Calu3 (cell line): ENCODE measurements at regions not wholly inside any gene's neighbourhood (a gene's known extent, or its start where the extent isn't known, plus 50 kb on each side); places are given as distances from the start of the nearest gene placed in this dataset.
"Not testable (repeated sequence)": the region's sequence is repeated elsewhere in the genome, so short reads cannot be mapped to it uniquely, and the experiment has no call there.

Experiments used
- BruUV-seq: library from RNA; stranded (reverse); fragments of 400-500 nt; replicated peaks from 2 replicates; lab custom pipeline; 2021; lab: Mats Ljungman, UMichigan
- CTCF ChIA-PET: fragments of 300-600 bp; sonication (Branson Sonifier 250); formaldehyde crosslinking; loops from one replicate; lab custom pipeline; 2022; ENCODE audit warnings: antibody characterized with exemption; lab: Charles Lee
- DNase-seq: peaks from one replicate; pipeline ENCODE4 v3.0.0; 2022
- H3K27ac Mint-ChIP-seq: one replicate; pipeline ENCODE4 v1.8.0; 2022; ENCODE audit warnings: mixed read lengths; ENCODE audit not compliant: unreplicated experiment
- H3K27me3 Mint-ChIP-seq: one replicate; pipeline ENCODE4 v1.8.0; 2022; ENCODE audit warnings: mixed read lengths; ENCODE audit not compliant: unreplicated experiment
- H3K36me3 Mint-ChIP-seq: one replicate; pipeline ENCODE4 v1.8.0; 2022; ENCODE audit warnings: mild to moderate bottlenecking, moderate library complexity, mixed read lengths; ENCODE audit not compliant: insufficient read depth, unreplicated experiment
- H3K4me1 Mint-ChIP-seq: one replicate; pipeline ENCODE4 v1.8.0; 2022; ENCODE audit warnings: mild to moderate bottlenecking, low read depth, mixed read lengths; ENCODE audit not compliant: unreplicated experiment
- H3K4me3 Mint-ChIP-seq: one replicate; pipeline ENCODE4 v1.8.0; 2022; ENCODE audit warnings: mild to moderate bottlenecking, low read depth, moderate library complexity, mixed read lengths; ENCODE audit not compliant: unreplicated experiment
- H3K9me3 Mint-ChIP-seq: one replicate; pipeline ENCODE4 v1.8.0; 2022; ENCODE audit warnings: low read depth, mixed read lengths; ENCODE audit not compliant: unreplicated experiment
- intact Hi-C: fragments of 100-400 bp; cut with micrococcal nuclease; formaldehyde crosslinking; loops from one replicate; pipeline ENCODE4 v1.10.0; 2022; ENCODE audit not compliant: unreplicated experiment
- TF ChIP-seq, protein P1 (sequence below): fragments of 200-600 bp; IDR thresholded peaks from one replicate; pipeline ENCODE4 v1.8.0; 2022; ENCODE audit warnings: antibody characterized with exemption; ENCODE audit not compliant: unreplicated experiment

DNA sequence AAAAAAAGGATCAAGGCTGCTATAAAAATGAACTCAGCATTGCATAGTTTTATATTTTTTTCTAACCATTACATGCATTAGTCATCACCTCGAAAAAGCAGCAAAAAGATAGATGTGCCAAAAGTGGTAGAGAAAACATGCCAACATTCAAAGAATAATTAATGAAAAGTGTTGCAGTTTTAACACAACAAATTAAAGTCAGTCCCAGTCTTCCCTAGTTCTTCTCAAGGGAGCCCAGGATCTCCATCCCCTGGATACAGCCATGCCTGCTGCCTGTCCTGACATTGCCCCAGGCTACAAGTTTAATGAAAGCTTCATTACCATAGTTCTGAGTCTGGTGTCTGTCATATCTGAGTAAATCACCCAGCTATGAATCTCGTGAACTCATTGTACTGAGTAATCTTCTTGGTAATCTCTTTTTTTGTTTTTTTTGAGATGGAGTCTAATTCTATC is 116.6 kb upstream of the KLF12 start:
- TF ChIP-seq, protein P1, sequence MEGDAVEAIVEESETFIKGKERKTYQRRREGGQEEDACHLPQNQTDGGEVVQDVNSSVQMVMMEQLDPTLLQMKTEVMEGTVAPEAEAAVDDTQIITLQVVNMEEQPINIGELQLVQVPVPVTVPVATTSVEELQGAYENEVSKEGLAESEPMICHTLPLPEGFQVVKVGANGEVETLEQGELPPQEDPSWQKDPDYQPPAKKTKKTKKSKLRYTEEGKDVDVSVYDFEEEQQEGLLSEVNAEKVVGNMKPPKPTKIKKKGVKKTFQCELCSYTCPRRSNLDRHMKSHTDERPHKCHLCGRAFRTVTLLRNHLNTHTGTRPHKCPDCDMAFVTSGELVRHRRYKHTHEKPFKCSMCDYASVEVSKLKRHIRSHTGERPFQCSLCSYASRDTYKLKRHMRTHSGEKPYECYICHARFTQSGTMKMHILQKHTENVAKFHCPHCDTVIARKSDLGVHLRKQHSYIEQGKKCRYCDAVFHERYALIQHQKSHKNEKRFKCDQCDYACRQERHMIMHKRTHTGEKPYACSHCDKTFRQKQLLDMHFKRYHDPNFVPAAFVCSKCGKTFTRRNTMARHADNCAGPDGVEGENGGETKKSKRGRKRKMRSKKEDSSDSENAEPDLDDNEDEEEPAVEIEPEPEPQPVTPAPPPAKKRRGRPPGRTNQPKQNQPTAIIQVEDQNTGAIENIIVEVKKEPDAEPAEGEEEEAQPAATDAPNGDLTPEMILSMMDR = no peak
- CTCF ChIA-PET = interaction anchor here (0.6 kb wide), 1 partner anchor 1223 kb away, joined by 3 read pairs; no protein-coding TSS in a partner anchor
- intact Hi-C loops = no loop called here

DNA sequence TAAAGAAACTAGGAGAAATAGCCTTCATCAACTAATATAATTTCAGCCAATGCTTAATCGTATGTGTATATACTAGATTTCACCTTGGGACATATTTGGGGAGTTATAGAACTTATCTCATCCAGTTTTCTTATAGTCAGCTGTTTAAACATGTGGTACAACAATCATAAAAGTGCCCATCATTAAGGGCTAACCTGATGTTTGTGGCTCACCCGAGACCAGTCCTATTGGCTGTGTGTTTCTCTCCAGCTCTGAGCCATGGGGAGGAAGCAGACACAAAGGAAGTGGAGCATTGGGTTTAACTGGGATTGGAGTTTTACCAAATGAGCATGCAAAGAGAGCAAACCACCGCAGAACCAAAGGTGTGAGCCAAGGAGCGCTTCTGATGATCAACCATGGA is 114.3 kb upstream of the KLF12 start:
- TF ChIP-seq, protein P1 = no peak
- H3K4me1 Mint-ChIP-seq = no peaks in the 10 kb centered on the region
- intact Hi-C loops = no loop called here
- no peaks in the 10 kb centered on the region for H3K9me3 Mint-ChIP-seq
- H3K36me3 Mint-ChIP-seq = no peaks in the 10 kb centered on the region
- H3K4me3 Mint-ChIP-seq = no peak overlapping the region
- BruUV-seq = no TSS peak
- H3K27ac Mint-ChIP-seq = no peak overlapping the region
- DNase-seq = no peak
- CTCF ChIA-PET = no interaction called here
- H3K27me3 Mint-ChIP-seq = no peaks in the 10 kb centered on the region

More for the DNA sequence above, 116.6 kb upstream of the KLF12 start:
- Mint-ChIP-seq H3K27me3 (no peaks in the 10 kb centered on the region), H3K9me3 (no peaks in the 10 kb centered on the region), H3K27ac (no peak overlapping the region), H3K4me3 (no peak overlapping the region), H3K36me3 (no peaks in the 10 kb centered on the region), H3K4me1 (no peaks in the 10 kb centered on the region)
- no peak for DNase-seq
- BruUV-seq = no TSS peak

DNA sequence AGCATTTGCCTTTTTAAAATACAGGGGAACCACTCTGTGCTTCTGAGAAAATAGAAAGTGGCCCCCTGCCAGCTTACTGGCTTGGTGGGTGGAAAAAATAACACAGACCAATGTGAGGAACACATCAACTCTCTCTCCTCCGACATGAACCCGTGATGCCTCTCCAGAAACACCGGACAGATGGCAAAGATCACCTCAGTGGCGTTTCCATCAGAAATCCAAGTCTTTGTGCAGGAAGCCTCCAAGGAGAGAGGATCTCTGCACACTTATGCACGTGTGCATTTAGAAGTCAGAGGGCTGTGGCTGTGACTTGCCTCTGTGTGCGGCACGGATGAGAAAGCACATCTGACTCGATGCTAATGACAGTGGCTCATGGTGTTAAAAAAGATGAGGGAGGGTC is 112.3 kb upstream of the KLF12 start:
- CTCF ChIA-PET = no interaction called here
- Mint-ChIP-seq H3K4me3 (no peak overlapping the region), H3K27me3 (no peaks in the 10 kb centered on the region), H3K4me1 (no peaks in the 10 kb centered on the region), H3K36me3 (no peaks in the 10 kb centered on the region), H3K9me3 (no peaks in the 10 kb centered on the region), H3K27ac (no peak overlapping the region)
- DNase-seq = no peak
- no TSS peak for BruUV-seq
- TF ChIP-seq, protein P1 = no peak
- intact Hi-C loops = no loop called here

DNA sequence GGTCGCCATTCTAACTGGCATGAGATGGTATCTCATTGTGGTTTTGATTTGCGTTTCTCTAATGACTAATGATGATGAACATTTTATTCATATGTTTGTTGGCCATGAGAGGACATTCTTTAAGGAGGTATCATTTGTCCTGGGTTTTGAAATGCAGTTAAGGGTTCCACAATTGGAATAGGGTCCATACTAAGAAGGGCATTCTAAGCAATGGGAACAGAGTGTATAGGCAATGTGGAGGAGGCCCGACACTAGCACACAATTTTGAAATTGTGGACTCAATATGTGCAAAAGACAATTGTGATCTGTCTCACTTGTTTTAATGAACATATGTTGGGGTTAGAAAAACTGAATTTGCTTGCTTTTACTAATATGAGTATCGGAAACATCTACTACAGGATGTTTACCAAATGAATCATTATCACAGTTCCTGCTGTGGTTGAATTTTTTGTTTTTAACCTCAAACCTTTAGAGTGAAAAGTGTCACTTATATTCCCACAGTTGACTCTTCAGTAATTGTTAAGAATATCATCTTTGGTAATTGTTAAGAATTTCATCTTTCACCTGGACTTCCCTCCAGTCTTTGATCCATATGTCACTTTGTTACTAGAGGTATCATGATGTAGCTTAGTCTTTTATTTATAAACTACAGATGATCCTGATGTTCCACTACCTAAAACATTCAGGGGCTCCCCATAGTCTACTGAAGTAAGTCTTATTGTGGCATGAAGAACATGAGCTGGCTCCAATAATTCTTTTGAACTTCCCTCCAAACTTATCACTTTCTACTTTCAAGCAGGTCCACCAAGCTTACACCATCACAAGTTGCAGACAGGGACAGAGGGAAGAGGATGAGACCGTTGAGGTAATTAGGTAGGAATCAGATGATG is 109.7 kb upstream of the KLF12 start:
- no peak for DNase-seq
- no TSS peak for BruUV-seq
- H3K27ac Mint-ChIP-seq = no peak overlapping the region

DNA sequence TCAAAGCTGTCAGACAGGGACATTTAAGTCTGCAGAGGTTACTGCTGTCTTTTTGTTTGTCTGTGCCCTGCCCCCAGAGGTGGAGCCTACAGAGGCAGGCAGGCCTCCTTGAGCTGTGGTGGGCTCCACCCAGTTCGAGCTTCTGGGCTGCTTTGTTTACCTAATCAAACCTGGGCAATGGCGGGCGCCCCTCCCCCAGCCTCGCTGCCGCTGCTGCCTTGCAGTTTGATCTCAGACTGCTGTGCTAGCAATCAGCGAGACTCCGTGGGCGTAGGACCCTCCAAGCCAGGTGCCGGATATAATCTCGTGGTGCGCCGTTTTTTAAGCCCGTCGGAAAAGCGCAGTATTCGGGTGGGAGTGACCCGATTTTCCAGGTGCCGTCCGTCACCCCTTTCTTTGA is 107.1 kb upstream of the KLF12 start:
- DNase-seq, H3K4me1 Mint-ChIP-seq, H3K9me3 Mint-ChIP-seq, BruUV-seq, H3K27me3 Mint-ChIP-seq, CTCF ChIA-PET, intact Hi-C loops, H3K36me3 Mint-ChIP-seq, H3K27ac Mint-ChIP-seq, H3K4me3 Mint-ChIP-seq: not testable (repeated sequence)

More for the DNA sequence above, 109.7 kb upstream of the KLF12 start:
- Mint-ChIP-seq H3K27me3 (no peaks in the 10 kb centered on the region), H3K4me1 (no peaks in the 10 kb centered on the region), H3K36me3 (no peaks in the 10 kb centered on the region), H3K9me3 (no peaks in the 10 kb centered on the region), H3K4me3 (no peak overlapping the region)
- TF ChIP-seq, protein P1 = no peak
- intact Hi-C loops = no loop called here
- CTCF ChIA-PET = no interaction called here
